ENCODE measurements at regions not wholly inside any gene's neighbourhood (a gene's known extent, or its start where the extent isn't known, plus 50 kb on each side); places are given as distances from the start of the nearest gene placed in this dataset.
"Not testable (repeated sequence)": the region's sequence is repeated elsewhere in the genome, so short reads cannot be mapped to it uniquely, and the experiment has no call there.

GRCh38 chr3:11898611-11899325 lies 52.1 kb upstream of the TAMM41 start:
- no peak for DNase-seq (ENCODE audit: low read depth)
- in situ Hi-C loops (cut with HindIII; ENCODE audit: low pct_unique_long_range_greater_than_20kb, low sequenced_read_pairs), result no loop called here

GRCh38 chr3:11899389-11899788 lies 52.7 kb upstream of the TAMM41 start:
- in situ Hi-C loops (cut with HindIII; ENCODE audit: low pct_unique_long_range_greater_than_20kb, low sequenced_read_pairs); DNase-seq (ENCODE audit: low read depth): not testable (repeated sequence)

- in situ Hi-C loops (cut with HindIII; ENCODE audit: low pct_unique_long_range_greater_than_20kb, low sequenced_read_pairs), result no loop called here
- no peak for DNase-seq (ENCODE audit: low read depth)
Observed at GRCh38 chr3:11899826-11900225, 53.1 kb upstream of the TAMM41 start.

DNA sequence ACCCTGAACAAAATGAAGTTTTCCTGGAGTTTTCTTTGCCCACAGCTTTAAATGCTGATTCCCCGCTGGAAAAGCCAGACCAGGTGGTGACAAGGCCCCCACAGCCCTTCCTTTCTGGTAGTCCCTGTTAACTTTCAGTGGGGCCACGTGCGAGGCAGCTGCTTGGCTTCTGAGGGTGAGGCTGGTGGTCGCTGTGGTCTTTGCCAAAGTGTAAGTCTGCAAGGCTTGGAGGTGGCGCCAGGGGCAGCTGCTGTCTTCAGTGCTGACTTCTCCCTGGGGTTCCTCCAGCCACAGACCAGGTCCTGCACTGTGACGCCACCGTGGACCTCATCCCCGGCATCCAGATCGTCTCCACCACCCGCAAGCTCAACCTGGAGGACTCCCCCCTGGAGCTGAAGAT lies 54.1 kb upstream of the TAMM41 start:
- in situ Hi-C loops (cut with HindIII; ENCODE audit: low pct_unique_long_range_greater_than_20kb, low sequenced_read_pairs), result no loop called here
- no peak for DNase-seq (ENCODE audit: low read depth)

DNA sequence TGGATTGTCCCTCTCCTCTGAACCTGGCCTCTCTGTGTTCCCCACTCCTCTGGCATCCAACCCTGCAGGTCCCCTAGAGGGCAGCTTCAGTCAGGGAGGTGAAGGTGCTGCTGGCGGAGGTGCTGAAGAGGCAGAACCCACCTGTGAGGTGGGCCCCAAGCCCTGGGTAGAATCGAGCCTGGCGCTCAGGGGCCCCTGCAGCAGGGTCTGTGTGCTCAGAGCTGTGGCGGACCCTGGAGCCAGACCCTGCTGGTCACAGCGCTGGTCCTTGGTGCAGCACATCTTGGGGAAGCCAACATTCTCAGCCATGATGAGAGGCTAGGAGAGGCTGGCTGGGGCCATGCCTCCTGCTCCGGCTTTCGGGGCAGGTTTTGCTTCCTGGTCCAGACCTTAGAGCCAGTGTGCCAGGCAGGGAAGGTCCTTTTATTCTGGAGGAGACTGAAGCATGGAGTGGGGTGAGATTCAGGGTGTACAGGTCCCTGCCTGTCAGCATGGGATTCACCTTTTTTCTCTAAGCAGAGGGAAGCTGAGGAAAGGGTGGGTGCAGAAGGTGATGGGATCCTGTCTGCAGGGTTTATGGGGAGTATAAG lies 54.7 kb upstream of the TAMM41 start:
- no peak for DNase-seq (ENCODE audit: low read depth)
- in situ Hi-C loops (cut with HindIII; ENCODE audit: low pct_unique_long_range_greater_than_20kb, low sequenced_read_pairs), result no loop called here

- in situ Hi-C loops (cut with HindIII; ENCODE audit: low pct_unique_long_range_greater_than_20kb, low sequenced_read_pairs), result no loop called here
- no peak for DNase-seq (ENCODE audit: low read depth)
Observed at GRCh38 chr3:11903047-11903446, 56.4 kb upstream of the TAMM41 start.

DNA sequence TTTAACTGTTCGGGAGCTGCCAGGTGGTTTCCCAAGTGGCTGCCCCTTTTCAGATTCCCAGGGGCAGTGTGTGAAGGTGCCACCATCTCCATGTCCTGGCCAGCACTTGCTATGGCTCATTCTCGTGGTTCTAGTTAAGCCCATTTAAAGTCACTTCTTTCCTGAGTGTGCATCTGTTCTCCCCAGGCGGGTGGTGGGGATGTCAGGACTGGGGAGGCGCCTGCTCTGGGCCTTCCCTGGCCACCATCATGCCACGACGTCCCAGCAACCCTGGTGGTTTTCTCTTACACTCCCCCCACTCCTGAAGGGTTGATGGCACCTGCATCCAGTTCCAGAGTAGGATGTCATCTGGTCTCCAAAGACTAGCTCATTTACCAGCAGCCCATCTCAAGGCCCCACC lies 56.8 kb upstream of the TAMM41 start:
- in situ Hi-C loops (cut with HindIII; ENCODE audit: low pct_unique_long_range_greater_than_20kb, low sequenced_read_pairs), result no loop called here
- DNase-seq (ENCODE audit: low read depth), result no peak

DNA sequence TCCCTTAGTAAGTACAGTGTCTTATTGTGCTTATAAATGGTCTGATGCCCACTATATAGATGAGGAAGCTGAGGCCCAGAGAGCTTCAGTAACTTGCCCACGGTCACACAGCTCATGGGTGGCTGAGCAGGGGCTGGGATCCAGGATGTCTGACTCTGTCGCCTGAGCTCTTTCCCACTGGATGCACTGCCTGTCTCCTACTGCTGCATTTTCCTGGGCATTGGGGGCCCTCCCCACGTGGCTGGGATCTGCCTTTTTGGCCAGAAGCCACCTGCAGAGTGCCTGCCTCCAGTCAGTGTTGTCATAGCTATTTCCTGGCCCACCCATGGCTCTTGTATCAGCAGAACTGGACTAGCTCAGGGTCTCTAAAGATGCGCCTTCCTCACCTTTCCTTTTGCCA lies 57.5 kb upstream of the TAMM41 start:
- in situ Hi-C loops (cut with HindIII; ENCODE audit: low pct_unique_long_range_greater_than_20kb, low sequenced_read_pairs), result no loop called here
- no peak for DNase-seq (ENCODE audit: low read depth)

DNA sequence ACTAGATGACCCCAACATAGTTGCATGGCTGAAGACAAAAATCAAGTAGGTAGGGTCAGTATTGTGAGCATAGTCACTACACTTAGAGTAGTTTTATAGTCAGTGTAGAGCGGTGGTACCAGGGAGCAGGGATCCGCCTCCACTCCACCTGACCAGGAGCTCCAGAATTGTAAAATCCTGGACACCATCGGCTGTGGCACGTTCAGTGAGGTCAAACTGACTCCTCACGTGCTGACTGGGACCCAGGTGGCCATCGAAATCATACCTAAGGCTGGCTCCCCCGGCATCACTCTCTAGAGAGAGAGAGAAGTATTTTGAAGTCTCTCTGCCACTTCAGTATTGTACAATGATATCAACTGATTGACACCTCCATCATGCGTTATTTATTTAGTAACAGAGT lies 59.7 kb upstream of the TAMM41 start:
- in situ Hi-C loops (cut with HindIII; ENCODE audit: low pct_unique_long_range_greater_than_20kb, low sequenced_read_pairs), result no loop called here
- DNase-seq (ENCODE audit: low read depth), result no peak

GRCh38 chr3:11907667-11908660 lies 61.3 kb upstream of the TAMM41 start:
- DNase-seq (ENCODE audit: low read depth), result no peak
- in situ Hi-C loops (cut with HindIII; ENCODE audit: low pct_unique_long_range_greater_than_20kb, low sequenced_read_pairs), result no loop called here

DNA sequence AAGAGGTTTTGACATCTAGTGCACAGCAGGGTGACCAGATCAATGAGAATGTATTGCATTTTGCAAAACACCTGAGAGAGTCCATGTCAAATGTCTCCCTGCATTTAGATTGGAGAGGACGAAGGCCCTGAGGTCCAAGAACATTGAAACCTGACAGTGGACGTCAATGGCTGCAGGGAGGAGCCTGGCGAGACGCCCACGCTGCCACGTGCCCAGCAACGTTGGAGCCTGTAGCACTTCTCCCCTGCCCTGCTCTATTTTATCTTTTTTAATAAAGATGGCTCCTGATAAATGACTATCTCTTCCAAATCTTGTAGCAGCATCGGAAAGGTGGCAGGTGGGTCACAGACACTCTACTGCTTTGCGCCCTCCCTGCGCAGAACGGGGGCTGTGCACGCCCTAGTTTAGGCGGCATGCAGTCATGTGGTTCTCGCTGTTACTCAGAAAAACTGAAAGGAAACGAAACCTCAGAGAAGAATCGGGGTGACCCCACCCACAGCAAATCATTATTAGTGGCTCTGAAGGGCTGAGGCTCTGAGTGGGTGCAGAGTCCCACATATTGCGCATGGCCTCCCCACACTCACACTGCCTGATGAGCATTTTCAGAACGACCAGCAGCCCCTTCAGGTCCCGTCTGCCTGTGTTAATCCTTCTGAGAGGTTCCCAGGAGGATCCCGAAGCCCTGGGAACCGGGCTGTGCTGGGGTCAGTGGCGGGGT lies 62.5 kb upstream of the TAMM41 start:
- no peak for DNase-seq (ENCODE audit: low read depth)
- in situ Hi-C loops (cut with HindIII; ENCODE audit: low pct_unique_long_range_greater_than_20kb, low sequenced_read_pairs), result no loop called here

GRCh38 chr3:11909726-11910125 lies 63.0 kb upstream of the TAMM41 start:
- in situ Hi-C loops (cut with HindIII; ENCODE audit: low pct_unique_long_range_greater_than_20kb, low sequenced_read_pairs), result no loop called here

GRCh38 chr3:11910216-11910930 lies 63.7 kb upstream of the TAMM41 start:
- DNase-seq (ENCODE audit: low read depth); in situ Hi-C loops (cut with HindIII; ENCODE audit: low pct_unique_long_range_greater_than_20kb, low sequenced_read_pairs): not testable (repeated sequence)

More at GRCh38 chr3:11909726-11910125, 63.0 kb upstream of the TAMM41 start:
- DNase-seq (ENCODE audit: low read depth), result no peak

DNA sequence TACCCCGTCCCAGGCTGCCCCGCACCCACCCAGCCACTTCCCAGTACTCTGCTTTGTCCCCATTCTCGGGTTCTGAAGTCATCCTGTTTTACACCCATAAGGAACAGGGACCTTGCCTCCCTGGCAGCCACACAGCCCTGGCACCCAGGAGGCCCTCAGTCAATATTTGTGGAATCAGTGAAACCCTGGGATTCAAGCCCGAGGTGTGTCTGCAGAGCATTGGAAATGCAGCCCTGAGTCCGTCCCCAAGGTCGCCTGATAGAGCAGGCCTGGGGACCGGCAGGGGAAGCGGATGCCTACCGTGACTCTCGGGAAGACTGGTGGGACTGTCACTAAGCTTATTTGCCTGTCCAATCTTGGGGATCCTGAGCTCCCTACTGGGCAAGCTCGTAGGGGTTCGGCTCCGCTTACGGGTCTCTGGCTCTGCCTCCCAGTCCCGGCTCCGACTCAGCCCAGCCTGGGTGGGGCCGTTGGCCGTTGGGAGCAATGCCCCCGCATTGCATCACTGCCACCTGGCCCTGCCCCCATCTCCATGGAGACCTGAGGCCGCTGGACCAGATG lies 64.4 kb upstream of the TAMM41 start:
- no peak for DNase-seq (ENCODE audit: low read depth)

DNA sequence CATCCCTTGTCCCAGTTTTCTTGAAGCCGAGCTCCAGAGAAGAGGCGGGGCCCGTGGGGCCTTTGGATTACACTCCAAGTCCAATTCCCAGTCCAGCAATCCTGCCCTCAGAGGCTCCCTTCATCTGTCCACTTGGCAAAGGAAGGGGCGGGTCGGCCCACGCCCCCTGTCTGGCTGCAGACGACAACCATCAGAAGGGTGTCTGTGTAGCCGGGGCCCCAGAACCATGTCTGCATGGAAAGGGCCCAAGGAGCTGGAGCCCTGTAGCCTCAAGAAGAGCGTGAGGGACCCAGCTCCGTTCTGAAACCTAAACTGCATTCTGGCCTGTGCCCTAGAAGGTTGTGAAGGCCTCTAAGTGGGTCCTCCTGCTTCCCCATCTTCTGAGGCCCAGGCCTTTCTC lies 65.2 kb upstream of the TAMM41 start:
- in situ Hi-C loops (cut with HindIII; ENCODE audit: low pct_unique_long_range_greater_than_20kb, low sequenced_read_pairs); DNase-seq (ENCODE audit: low read depth): not testable (repeated sequence)

More for the DNA sequence above, 64.4 kb upstream of the TAMM41 start:
- in situ Hi-C loops (cut with HindIII; ENCODE audit: low pct_unique_long_range_greater_than_20kb, low sequenced_read_pairs), result no loop called here

DNA sequence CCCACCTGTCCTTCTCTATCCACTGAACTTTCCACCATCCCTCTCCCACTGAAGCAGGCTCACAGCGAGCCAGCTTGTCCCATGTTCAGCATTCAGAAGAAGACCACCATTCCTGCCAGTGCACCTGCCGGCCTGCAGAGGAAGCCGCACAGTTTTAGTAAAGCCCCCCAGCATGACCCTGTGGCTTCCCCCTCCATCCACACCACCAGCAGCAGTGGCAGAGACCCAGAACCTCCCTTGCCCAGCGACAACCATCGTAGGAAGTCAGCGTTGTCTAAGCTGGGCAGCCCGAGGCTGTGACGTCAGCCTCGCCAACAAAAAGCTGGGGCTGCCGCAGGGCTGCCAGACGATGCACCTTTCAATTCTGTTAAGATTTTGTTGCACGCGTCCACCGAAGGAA lies 66.6 kb upstream of the TAMM41 start:
- in situ Hi-C loops (cut with HindIII; ENCODE audit: low pct_unique_long_range_greater_than_20kb, low sequenced_read_pairs), result no loop called here
- no peak for DNase-seq (ENCODE audit: low read depth)

DNA sequence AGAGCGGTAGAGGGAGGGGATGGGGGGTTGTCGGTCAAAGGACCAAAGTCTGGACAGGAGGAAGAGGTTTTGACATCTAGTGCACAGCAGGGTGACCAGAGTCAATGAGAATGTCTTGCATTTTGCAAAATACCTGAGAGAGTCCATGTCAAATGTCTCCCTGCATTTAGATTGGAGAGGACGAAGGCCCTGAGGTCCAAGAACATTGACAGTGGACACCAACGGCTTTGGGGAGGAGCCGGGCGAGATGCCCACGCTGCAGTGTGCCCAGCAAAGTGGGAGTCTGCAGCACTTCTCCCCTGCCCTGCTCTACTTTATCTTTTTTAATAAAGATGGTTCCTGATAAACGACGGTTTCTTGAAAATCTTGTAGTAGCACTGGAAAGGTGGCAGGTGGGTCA lies 67.4 kb upstream of the TAMM41 start:
- no peak for DNase-seq (ENCODE audit: low read depth)
- in situ Hi-C loops (cut with HindIII; ENCODE audit: low pct_unique_long_range_greater_than_20kb, low sequenced_read_pairs), result no loop called here

DNA sequence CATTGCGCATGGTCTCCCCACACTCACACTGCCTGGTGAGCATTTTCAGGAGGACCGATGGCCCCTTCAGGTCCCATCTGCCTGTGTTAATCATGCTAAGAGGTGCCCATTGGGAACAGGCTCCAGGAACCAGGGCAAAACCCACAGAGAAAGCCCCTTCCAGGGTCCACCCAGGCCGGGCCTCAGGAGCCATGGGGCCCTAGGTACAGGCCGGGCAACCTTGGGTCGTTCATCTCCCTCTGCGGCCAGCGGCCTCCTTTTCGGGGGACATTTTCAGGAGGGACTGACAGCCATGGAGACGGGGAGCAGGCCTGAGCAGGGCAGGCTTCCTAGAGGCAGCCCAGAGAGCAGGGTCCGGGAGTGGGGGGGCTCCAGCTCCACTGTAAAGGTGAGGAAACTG lies 68.0 kb upstream of the TAMM41 start:
- in situ Hi-C loops (cut with HindIII; ENCODE audit: low pct_unique_long_range_greater_than_20kb, low sequenced_read_pairs), result no loop called here
- no peak for DNase-seq (ENCODE audit: low read depth)

All from Caki2 (cell line).